MM.1S (cell line): ENCODE measurements at regions not wholly inside any gene's neighbourhood (a gene's known extent, or its start where the extent isn't known, plus 50 kb on each side); places are given as distances from the start of the nearest gene placed in this dataset.

Source experiments
- EZH2 ChIP-seq: fragments of 300-600 bp; sonication (generic); optimal IDR thresholded peaks from 2 replicates; pipeline ENCODE3; 2017; ENCODE audit warnings: low read depth, mild to moderate bottlenecking, antibody characterized with exemption, low read length, mixed read lengths
- EZH2phosphoT487 ChIP-seq: fragments of 300-600 bp; sonication (generic); IDR thresholded peaks from 2 replicates; pipeline ENCODE4 v1.6.1; 2018; ENCODE audit warnings: antibody characterized with exemption, low read length
- TF ChIP-seq, protein P1 (sequence below): fragments of 300-600 bp; sonication (generic); IDR thresholded peaks from 2 replicates; pipeline ENCODE4 v1.5.1; 2016; ENCODE audit warnings: antibody characterized with exemption, low read length, mixed read lengths

DNA sequence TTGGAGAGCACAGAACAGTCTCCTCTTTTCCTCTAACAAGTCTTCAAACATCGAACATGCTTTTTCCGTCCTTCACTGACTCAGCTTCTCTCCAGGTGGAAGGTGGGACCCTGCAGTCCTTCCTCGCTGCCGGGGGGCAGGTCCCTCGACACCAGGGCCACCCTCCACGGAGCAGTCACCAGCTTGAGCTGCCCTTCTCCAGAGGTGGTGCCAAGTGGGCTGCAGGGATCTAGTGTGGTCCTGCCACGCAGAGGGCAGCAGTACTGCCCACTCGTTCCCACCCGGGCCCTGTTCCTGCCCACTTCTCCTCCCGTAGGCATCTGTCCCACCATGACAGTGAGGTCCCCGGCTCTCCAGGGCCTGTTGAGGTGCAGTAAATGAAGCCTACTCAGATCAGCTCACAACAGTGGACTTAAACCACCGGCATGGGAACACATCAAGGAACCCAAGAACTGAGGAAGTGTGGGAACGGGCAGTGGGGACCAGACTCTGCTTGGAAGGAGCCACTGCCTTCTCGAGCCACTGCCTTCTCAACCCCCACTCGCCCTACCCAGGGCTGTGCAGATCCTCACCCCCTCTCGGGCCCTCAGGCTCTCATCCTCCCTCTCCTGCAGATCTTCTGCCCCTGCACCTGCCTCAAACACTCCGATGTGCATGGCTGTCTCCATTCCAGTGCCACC lies 153.9 kb downstream of the OAT start:
- TF ChIP-seq EZH2 (no peak), EZH2phosphoT487 (no peak)
- TF ChIP-seq, protein P1, sequence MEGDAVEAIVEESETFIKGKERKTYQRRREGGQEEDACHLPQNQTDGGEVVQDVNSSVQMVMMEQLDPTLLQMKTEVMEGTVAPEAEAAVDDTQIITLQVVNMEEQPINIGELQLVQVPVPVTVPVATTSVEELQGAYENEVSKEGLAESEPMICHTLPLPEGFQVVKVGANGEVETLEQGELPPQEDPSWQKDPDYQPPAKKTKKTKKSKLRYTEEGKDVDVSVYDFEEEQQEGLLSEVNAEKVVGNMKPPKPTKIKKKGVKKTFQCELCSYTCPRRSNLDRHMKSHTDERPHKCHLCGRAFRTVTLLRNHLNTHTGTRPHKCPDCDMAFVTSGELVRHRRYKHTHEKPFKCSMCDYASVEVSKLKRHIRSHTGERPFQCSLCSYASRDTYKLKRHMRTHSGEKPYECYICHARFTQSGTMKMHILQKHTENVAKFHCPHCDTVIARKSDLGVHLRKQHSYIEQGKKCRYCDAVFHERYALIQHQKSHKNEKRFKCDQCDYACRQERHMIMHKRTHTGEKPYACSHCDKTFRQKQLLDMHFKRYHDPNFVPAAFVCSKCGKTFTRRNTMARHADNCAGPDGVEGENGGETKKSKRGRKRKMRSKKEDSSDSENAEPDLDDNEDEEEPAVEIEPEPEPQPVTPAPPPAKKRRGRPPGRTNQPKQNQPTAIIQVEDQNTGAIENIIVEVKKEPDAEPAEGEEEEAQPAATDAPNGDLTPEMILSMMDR: no peak
